GF-D8 (cell line): ENCODE measurements at regions not wholly inside any gene's neighbourhood (a gene's known extent, or its start where the extent isn't known, plus 50 kb on each side); places are given as distances from the start of the nearest gene placed in this dataset.
"Not testable (repeated sequence)": the region's sequence is repeated elsewhere in the genome, so short reads cannot be mapped to it uniquely, and the experiment has no call there.

ENCODE experiments used
- DNase-seq: peaks from one replicate; lab custom pipeline; 2025; lab: John Stamatoyannopoulos, UW

- no peak for DNase-seq
Measured at GRCh38 chr12:25615119-25615518, 62.0 kb upstream of the LMNTD1 start.

GRCh38 chr12:25616286-25616685, 63.2 kb upstream of the LMNTD1 start:
- DNase-seq = no peak

- DNase-seq = no peak
Measured at GRCh38 chr12:25617991-25618390, 64.9 kb upstream of the LMNTD1 start.

- no peak for DNase-seq
Measured at GRCh38 chr12:25623816-25624215, 70.7 kb upstream of the LMNTD1 start.

GRCh38 chr12:25625146-25625545, 72.1 kb upstream of the LMNTD1 start:
- no peak for DNase-seq

- DNase-seq = no peak
Measured at GRCh38 chr12:25629341-25629740, 76.3 kb upstream of the LMNTD1 start.

- not testable (repeated sequence) for DNase-seq
Measured at GRCh38 chr12:25630735-25631515, 77.8 kb upstream of the LMNTD1 start.

GRCh38 chr12:25633149-25633548, 80.1 kb upstream of the LMNTD1 start:
- DNase-seq = not testable (repeated sequence)

GRCh38 chr12:25637752-25638151, 84.7 kb upstream of the LMNTD1 start:
- no peak for DNase-seq

GRCh38 chr12:25639406-25639805, 86.3 kb upstream of the LMNTD1 start:
- DNase-seq = no peak

- no peak for DNase-seq
Measured at GRCh38 chr12:25644979-25645378, 91.9 kb upstream of the LMNTD1 start.

- DNase-seq = no peak
Measured at GRCh38 chr12:25645427-25645826, 92.3 kb upstream of the LMNTD1 start.

GRCh38 chr12:25651931-25652330, 98.8 kb upstream of the LMNTD1 start:
- DNase-seq = no peak

GRCh38 chr12:25652371-25652770, 99.3 kb upstream of the LMNTD1 start:
- DNase-seq = no peak

GRCh38 chr12:25653487-25654175, 100.5 kb upstream of the LMNTD1 start:
- DNase-seq = no peak

GRCh38 chr12:25655702-25656101, 102.6 kb upstream of the LMNTD1 start:
- no peak for DNase-seq

GRCh38 chr12:25659621-25660020, 106.5 kb upstream of the LMNTD1 start:
- DNase-seq = no peak

GRCh38 chr12:25670076-25671055, 117.3 kb upstream of the LMNTD1 start:
- DNase-seq = no peak

GRCh38 chr12:25675808-25676207, 122.7 kb upstream of the LMNTD1 start:
- DNase-seq = no peak

GRCh38 chr12:25677232-25677937, 124.3 kb upstream of the LMNTD1 start:
- DNase-seq = no peak

- DNase-seq = no peak
Measured at GRCh38 chr12:25681580-25681979, 128.5 kb upstream of the LMNTD1 start.

- no peak for DNase-seq
Measured at GRCh38 chr12:25682421-25682820, 129.3 kb upstream of the LMNTD1 start.
